ENCODE measurements at regions not wholly inside any gene's neighbourhood (a gene's known extent, or its start where the extent isn't known, plus 50 kb on each side); places are given as distances from the start of the nearest gene placed in this dataset.
"Not testable (repeated sequence)": the region's sequence is repeated elsewhere in the genome, so short reads cannot be mapped to it uniquely, and the experiment has no call there.

- no peak for DNase-seq
These were observed 636.8 kb upstream of the ANKRD30A start for GRCh38 chr10:36488579-36488978.

DNA sequence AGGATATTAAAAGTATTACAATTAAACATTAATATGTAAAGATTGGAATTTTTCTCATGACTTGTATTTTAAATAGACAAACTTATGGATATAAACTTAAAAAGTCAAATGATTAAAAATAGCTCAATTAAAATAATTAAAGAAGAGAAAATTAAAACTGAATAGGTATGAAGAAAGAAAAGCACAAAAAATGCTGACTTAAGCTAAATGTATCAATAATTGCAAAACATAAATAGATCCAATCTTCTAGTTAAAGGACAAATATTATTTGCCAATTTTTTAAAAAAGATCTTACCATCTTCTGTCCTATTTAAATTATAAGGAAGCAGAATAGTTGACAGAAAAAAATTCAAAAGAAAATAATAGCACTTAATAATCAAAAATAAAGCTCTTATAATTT lies 646.3 kb upstream of the ANKRD30A start:
- DNase-seq, result no peak

GRCh38 chr10:36476399-36476798 lies 649.0 kb upstream of the ANKRD30A start:
- DNase-seq, result no peak

- DNase-seq, result no peak
These were observed 649.7 kb upstream of the ANKRD30A start for GRCh38 chr10:36475746-36476145.

- no peak for DNase-seq
These were observed 650.9 kb upstream of the ANKRD30A start for GRCh38 chr10:36474456-36474855.

GRCh38 chr10:36473122-36473521 lies 652.3 kb upstream of the ANKRD30A start:
- no peak for DNase-seq

- no peak for DNase-seq
These were observed 655.8 kb upstream of the ANKRD30A start for GRCh38 chr10:36469585-36469984.

DNA sequence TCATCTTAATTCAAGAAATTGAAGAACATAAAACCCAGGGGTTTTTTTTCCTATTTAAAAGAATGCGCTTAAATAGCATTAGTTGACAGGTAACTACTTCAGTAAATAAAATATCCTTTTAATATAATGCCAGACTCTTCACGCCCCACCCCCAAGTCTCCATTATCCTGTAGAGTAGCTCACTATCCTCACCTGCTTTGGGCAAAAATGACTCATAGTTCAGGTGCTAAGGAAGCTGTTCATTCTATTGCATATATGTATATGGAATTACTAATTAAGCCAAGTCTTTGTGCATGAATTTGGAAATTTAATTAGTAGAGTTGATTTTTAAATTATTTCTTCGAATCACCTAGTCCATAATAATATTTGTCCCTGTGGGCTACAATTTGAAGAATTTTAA lies 656.8 kb upstream of the ANKRD30A start:
- DNase-seq, result no peak

DNA sequence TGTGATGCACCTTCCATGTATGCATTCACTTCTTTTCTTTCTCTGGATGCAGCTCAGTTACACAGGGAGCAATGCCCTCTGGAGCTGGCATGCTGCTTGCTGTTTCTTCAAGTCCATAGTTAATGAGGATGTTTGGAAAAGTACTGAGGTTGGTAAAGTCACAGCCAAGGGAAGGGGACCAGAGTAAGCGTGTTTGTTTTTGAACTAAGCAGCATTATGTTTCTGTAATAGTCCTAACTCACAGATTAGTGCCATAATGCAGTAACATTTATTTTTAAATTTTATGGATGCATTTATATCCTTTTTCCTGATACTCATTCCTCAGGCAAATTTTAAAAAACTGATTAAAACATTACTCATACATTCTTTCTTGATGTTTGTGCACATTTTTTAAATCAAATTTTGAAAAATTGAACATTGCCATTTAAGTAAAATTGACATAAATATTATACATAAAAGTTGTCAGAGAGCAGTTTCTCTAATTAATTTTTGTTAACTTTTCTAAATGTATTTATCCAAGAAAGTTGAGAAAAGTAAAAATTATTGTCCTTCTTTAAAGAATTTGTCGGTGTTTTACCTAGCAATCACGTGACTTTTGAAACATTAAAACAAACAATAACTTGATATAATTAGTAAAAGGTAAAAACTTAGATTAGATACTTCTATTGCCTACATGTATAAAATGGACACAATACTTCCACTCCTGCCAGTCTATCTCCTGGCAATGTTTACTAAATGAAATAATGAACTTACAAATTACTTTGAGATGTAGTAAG lies 659.6 kb upstream of the ANKRD30A start:
- DNase-seq, result no peak

- no peak for DNase-seq
These were observed 661.1 kb upstream of the ANKRD30A start for GRCh38 chr10:36464291-36464690.

GRCh38 chr10:36463390-36463789 lies 662.0 kb upstream of the ANKRD30A start:
- DNase-seq, result no peak

DNA sequence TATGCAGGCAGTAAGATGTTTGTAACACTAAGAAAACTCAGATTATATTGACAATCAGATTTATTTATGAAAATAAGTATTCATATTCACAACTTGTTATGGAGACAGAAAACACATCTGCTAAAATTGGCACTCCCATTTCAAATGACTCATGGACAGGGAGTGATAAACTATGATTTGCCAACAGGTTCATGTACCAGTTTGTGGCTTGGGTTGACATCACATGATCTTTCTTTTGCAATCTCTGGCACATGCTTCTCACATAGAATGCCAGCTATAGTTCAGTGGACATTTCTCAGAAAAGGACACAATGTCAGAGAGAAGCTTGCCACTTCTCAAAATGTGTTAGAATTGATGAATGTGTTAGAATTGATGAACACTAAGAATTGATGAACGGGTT lies 663.2 kb upstream of the ANKRD30A start:
- no peak for DNase-seq

GRCh38 chr10:36458437-36458836 lies 667.0 kb upstream of the ANKRD30A start:
- not testable (repeated sequence) for DNase-seq

DNA sequence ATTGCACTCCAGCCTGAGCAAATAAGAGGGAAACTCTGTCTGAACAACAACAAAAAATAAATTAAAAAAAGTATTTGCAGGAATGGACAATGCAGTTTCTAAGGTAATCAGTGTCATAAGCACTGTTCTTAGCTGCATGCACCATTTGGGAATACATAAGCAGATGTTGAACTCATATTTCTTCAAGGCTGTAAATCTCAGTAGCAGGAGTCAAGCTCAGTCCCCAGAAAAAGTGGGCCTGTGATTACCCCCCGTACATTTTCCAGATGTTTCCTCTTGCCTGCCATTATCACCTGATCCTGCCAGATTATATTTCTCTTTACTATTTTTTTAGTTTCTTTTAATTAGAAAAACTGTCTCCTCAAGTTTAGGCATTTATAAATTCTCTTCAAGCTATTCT lies 667.6 kb upstream of the ANKRD30A start:
- no peak for DNase-seq

GRCh38 chr10:36455526-36456133 lies 669.8 kb upstream of the ANKRD30A start:
- DNase-seq, result no peak

DNA sequence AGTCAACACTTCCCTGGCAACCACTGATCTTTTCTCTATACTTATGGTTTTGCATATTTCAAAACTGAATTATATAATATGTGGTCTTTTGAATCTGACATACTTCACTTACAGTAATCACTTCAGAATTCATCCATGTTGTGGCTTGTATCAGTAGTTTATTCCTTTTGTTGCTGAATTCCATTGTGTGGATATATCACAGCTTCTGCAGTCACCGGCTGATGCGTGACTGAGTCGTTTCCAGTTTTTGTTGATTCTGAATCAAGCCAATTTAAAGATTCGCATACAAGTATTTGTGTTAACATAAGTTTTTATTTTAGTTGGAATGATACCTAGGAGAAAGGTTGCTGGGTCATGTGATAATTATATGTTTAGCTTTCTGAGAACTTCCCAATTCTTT lies 672.5 kb upstream of the ANKRD30A start:
- DNase-seq, result no peak

DNA sequence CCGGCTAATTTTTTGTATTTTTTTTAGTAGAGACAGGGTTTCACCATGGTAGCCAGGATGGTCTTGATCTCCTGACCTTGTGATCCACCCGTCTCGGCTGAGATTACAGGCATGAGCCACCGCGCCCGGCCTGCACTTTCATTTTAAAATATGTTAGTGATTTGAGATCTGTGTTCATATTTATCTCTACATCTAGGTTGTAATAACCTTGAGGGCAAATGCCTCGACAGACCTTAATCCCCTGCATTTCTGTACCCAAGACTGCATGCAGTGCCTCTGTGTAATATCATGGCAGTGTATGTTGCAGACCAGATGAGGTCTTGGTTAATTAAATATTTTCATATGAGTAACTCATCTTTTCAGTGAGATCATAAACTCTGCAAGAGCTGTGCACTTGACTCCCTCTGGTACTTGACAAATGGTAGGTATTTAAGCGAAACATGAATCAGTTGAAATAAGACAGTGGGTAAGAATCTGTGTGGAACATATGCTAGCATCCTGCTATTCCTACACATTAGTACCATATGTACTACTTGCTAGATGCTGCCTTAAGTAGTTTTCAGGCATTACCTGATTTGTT lies 673.9 kb upstream of the ANKRD30A start:
- no peak for DNase-seq

- DNase-seq, result no peak
These were observed 675.0 kb upstream of the ANKRD30A start for GRCh38 chr10:36450380-36450779.

DNA sequence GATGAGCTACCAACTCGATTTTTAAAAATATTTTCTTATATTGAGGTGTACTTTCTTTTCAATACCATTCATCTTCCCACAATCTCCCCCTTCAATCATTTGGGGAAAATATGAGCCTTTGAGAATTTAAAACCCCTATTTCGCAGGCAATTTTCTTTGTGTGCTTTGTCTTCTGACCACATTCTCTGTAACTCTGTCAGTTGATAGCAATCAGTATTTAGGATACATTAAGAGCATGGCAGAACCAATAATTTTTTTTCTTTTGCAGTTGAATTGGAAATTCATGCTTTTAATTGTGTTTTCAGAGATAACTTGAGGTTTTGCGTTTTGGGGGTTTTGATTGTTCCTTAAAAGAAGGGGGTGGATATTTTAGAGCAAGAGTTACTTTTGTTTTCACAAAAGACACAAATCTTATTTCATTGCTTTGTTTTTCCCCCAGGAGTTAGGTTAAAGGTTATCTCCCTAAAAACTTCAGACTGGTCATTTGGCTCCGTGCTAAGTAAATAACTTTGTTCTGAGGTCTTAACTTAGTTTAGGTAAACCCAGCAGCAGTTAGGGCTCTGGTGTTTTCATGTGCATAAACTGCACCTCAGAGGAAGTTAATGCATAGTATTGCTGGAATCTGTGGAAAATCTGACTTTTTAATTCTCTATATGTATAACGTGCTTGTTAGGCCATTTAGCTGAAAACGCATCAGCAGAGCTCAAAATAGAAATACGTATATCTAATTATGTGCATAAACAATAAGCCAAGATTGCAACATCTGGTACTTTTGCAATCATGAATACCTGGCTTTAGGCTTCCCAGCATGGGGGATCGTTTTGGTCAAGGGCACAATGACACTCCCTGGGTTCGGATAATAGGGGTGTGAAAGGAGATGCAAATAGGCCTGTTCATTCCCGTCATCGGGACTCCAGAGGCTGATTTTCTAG lies 676.4 kb upstream of the ANKRD30A start:
- no peak for DNase-seq

- no peak for DNase-seq
These were observed 678.5 kb upstream of the ANKRD30A start for GRCh38 chr10:36446881-36447280.

DNA sequence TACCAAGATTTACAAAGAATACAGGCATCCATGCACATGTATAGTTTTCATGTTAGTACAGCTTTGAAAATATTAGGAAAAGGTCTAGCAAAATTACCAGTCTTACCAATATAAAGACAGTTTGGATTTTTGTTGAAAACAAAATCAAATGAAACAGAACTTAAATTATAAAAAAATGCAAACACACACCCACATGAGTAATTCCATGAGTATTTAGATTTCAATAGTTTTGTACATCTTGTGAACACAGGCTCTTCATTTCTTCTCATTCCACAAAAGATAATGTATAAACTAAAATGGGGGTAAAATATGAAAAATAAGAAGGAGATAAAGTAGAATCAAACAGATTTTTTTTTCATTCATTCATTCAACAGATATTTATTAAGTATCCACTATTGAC lies 682.2 kb upstream of the ANKRD30A start:
- DNase-seq, result no peak

DNA sequence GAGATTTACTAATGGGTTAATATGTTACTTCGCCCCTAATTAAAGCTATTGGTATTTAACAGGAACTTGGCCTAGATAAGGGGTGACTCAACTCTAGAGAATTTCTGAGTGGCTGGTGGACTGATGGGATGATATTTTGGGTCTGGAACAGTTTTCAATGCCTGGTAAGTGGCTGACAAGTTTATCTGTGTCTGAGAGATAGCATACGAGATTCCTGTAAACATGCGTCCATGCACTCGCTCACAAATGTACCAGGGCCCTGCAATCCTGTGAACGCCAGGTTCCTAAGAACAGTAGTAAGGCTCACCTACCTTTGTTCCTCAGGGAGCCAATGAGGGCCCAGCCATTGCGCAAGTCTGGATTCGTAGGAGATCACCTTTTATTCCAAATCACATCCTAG lies 683.8 kb upstream of the ANKRD30A start:
- no peak for DNase-seq

DNA sequence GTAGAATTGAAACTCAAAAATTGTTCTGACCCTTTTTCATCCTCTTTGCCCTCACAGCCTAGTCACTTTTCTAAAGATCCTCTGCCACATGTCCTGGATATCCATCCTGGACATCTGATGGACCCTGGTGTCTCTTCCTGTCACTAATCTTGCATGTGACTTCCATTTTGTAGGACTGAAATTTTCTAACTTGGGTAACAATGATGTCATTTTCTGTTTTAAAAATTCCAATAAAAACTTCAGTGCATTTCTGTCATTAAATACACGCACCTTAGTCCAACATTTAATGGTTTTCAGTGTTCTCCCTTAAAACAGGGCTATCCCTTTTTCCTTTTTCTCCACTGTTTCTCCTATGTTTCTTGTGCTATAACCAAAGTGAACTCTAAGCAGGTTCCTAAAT lies 684.9 kb upstream of the ANKRD30A start:
- no peak for DNase-seq

Data from DMS 273 treated with DMSO at 0.1 percent for 48 hours (cell line).